ENCODE measurements at regions not wholly inside any gene's neighbourhood (a gene's known extent, or its start where the extent isn't known, plus 50 kb on each side); places are given as distances from the start of the nearest gene placed in this dataset.
"Not testable (repeated sequence)": the region's sequence is repeated elsewhere in the genome, so short reads cannot be mapped to it uniquely, and the experiment has no call there.

DNA sequence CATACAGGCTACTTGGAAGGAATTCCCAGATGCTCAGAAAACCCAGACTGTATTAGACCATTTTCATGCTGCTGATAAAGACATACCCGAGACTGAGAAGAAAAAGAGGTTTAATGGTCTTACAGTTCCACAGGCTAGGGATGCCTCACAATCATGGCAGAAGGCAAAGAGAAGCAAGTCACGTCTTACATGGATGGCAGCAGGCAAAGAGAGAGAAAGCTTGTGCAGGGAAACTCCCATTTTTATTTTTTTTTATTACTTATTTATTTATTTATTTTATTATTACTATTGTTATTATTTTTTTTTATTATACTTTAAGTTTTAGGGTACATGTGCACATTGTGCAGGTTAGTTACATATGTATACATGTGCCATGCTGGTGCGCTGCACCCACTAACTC lies 140.6 kb downstream of the SLC39A8 start:
- not testable (repeated sequence) for TF ChIP-seq CTCF, POLR2A (IDR thresholded peaks at IDR 0.05)
